ENCODE measurements at regions not wholly inside any gene's neighbourhood (a gene's known extent, or its start where the extent isn't known, plus 50 kb on each side); places are given as distances from the start of the nearest gene placed in this dataset.

DNA sequence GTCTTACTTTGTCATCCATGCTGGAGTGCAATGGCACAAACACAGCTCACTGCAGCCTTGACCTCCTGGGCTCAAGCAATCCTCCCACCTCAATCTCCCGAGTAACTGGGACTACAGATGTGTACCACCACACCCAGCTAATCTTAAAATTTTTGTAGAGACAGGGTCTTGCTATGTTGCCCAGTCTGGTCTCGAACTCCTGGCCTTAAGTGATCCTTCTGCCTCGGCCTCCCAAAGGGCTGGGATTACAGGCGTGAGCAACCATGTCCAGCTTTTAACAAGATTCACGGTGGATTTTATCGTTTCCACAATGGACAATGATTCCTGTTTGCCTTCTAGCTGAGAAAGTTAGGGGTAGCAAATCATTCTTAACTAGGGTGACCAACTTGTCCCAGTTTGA lies 165.9 kb downstream of the ZNF608 start:
- TF ChIP-seq, protein P1, sequence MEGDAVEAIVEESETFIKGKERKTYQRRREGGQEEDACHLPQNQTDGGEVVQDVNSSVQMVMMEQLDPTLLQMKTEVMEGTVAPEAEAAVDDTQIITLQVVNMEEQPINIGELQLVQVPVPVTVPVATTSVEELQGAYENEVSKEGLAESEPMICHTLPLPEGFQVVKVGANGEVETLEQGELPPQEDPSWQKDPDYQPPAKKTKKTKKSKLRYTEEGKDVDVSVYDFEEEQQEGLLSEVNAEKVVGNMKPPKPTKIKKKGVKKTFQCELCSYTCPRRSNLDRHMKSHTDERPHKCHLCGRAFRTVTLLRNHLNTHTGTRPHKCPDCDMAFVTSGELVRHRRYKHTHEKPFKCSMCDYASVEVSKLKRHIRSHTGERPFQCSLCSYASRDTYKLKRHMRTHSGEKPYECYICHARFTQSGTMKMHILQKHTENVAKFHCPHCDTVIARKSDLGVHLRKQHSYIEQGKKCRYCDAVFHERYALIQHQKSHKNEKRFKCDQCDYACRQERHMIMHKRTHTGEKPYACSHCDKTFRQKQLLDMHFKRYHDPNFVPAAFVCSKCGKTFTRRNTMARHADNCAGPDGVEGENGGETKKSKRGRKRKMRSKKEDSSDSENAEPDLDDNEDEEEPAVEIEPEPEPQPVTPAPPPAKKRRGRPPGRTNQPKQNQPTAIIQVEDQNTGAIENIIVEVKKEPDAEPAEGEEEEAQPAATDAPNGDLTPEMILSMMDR (conservative IDR thresholded peaks at IDR 0.05; ENCODE audit: low read depth, low read length): no peak

DNA sequence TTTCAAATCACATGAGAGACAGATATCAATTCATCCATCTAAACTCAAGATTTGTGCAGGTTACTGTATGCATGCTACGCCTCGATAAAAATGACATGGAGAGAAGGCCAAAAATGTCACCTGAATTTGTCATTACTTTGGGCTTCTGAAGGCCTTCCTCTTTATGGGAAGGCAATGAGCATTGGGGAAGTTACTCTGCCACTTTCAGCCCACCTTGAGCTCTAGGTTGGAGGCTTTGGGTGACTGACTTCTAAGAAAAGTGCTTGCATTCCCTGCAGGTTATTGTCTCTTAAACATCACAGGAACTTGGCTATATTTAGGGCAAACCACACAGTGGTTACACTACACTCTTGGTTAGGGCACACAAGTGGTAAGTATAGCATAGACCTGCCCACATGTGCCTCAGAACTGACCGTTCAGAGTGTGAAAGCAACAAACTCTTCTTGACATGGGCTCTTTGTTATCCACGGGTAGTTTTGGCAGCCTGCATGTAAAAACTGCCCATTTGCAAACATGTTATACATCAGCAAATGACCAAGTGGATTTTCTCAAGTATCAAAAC lies 169.5 kb downstream of the ZNF608 start:
- no peak overlapping the region for H3K4me3 ChIP-seq (ENCODE audit: low read depth, low read length)
- DNase-seq (ENCODE audit: low read depth): no peak
- TF ChIP-seq, protein P1 (conservative IDR thresholded peaks at IDR 0.05; ENCODE audit: low read depth, low read length): no peak

More for the DNA sequence above, 165.9 kb downstream of the ZNF608 start:
- no peak overlapping the region for H3K4me3 ChIP-seq (ENCODE audit: low read depth, low read length)
- no peak for DNase-seq (ENCODE audit: low read depth)

DNA sequence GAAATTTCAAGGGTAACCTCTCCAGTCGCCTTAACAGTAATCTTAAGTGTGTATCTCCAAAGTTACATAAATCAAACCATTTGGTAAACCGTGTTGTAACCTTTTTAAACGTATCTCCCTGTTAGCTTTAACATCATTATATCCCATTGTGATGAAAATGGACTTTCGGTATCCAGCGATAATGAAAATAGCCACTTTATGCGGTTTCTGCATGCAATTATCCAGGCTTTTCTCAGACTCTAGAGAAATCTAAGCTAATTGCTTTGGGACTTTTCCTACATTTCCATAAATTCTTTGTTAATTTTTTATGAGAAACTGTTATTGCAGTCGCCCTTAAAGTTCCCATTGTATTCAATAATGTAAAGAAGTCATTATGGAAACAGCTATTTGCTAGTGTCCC lies 170.7 kb downstream of the ZNF608 start:
- no peak for DNase-seq (ENCODE audit: low read depth)
- TF ChIP-seq, protein P1 (conservative IDR thresholded peaks at IDR 0.05; ENCODE audit: low read depth, low read length): no peak
- no peak overlapping the region for H3K4me3 ChIP-seq (ENCODE audit: low read depth, low read length)

DNA sequence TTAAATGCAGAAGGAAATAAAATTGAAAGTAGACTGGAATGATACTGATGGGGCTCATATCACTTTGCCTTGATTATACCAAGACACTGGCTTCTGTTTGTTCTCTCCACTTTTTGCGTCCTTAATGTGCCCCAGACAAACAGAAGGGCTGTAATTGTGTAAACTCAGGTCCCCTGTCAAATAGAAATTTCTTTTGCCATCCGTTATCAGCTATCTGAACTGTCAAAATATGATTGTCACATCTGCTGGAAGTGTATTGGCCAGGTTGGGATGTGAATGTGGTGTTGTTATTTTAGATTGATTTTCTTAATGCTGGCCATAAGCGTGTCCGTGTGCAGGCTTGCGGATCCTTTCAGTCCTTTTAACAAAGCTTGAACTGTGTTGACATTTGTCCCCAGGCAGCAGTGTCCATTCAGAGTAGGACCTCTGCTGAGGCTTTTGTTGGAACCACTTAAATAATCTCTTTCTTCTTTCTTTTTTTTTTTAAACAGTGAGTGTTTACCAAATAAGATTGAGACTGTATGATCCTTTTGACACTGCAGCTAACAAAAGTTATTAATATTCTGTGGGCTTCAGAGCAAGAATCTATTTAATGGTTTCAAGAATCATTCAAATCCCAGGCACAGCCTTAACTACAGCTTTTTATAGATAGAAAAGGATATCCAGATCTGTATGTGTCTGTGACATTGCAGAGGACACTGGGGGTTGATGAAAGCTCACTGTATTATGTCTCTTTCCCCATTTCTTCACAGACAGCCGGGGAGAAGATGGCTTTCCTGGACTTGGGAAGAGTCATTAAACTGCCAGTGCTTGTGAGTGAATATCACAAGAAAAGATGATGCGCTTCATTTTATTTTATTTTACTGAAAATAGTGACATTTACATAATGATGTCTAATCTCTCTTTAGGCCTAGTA lies 171.7 kb downstream of the ZNF608 start:
- no peak for DNase-seq (ENCODE audit: low read depth)
- no peak overlapping the region for H3K4me3 ChIP-seq (ENCODE audit: low read depth, low read length)
- TF ChIP-seq, protein P1 (conservative IDR thresholded peaks at IDR 0.05; ENCODE audit: low read depth, low read length): no peak

DNA sequence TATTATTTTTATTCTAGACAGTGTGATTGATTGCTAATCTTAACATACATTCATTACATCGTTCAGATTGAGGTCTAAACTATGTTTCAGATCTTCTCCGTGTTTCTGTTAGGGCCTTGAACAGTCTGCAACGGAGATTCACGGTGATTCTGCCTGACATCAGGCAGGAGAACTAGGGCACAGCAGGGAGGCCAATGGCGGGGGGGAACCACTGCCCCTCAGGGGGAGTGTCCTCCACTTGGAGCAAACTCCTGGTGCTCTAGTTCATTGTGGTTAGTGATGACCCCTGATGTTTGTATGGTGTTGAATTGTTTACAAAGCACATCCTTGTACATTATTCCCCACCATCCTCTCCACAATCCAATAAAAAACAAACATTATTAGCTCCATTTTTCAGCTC lies 173.5 kb downstream of the ZNF608 start:
- DNase-seq (ENCODE audit: low read depth): no peak
- TF ChIP-seq, protein P1 (conservative IDR thresholded peaks at IDR 0.05; ENCODE audit: low read depth, low read length): no peak
- no peak overlapping the region for H3K4me3 ChIP-seq (ENCODE audit: low read depth, low read length)

DNA sequence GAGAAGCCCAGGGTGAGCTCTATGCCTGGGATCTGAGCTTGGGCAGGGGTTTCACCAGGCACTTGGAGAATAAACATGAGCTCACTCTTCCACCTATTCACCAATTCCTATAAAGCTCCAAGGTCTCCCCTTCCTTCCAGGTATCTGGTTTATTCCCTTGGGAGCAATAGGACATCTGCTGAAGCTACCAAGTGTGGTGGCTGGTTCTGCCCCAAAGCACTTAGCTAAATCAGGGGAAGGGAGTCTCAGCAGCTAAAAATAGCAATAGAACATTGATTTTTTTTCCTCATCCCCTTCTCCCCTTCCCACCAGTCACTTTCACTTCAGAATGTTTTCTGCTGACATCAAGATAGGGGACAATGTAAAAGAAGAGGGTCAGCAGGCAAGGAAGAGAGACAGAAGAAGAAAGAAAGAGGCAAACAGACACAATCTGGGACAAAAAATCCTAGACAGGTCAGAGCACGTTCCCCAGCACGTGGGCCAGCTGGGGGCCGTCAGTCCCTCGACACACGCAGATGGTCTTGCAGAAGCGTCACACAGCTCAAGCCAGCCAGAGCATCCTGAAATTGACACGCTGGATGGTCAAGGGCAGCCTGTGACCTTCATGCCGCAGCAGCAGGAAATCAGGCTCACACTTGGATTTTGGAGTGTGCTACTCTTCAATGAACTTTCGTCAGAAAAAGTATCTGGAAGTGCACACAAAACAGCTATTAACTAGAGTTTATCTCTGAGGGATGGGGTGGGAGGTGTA lies 176.0 kb downstream of the ZNF608 start:
- H3K4me3 ChIP-seq (ENCODE audit: low read depth, low read length): no peak overlapping the region
- TF ChIP-seq, protein P1 (conservative IDR thresholded peaks at IDR 0.05; ENCODE audit: low read depth, low read length): no peak
- DNase-seq (ENCODE audit: low read depth): peak; percentile 9

Data from choroid plexus epithelial cell (primary cell).